H9 (cell line): ENCODE measurements at regions not wholly inside any gene's neighbourhood (a gene's known extent, or its start where the extent isn't known, plus 50 kb on each side); places are given as distances from the start of the nearest gene placed in this dataset.

ENCODE experiments used
- DNase-seq: peaks from one replicate; pipeline ENCODE4 v3.0.0-alpha.2; 2017
- H2AFZ ChIP-seq: one replicate; pipeline ENCODE4 v1.6.1; 2013; ENCODE audit warnings: mild to moderate bottlenecking, low read length, control low read depth, moderate library complexity
- H2AK5ac ChIP-seq: 2 replicates; pipeline ENCODE4 v1.6.1; 2013; ENCODE audit warnings: low read length, control low read depth, mixed read lengths; ENCODE audit not compliant: insufficient read length
- H2BK120ac ChIP-seq: one replicate; pipeline ENCODE4 v1.6.1; 2013; ENCODE audit warnings: low read depth, mild to moderate bottlenecking, low read length, control low read depth, inconsistent platforms; ENCODE audit not compliant: poor library complexity, severe bottlenecking
- H2BK12ac ChIP-seq: 2 replicates; pipeline ENCODE4 v1.6.1; 2013; ENCODE audit warnings: low read length, control low read depth, mixed read lengths, low read depth; ENCODE audit not compliant: insufficient read length
- H2BK15ac ChIP-seq: 2 replicates; pipeline ENCODE4 v1.6.1; 2013; ENCODE audit warnings: low read depth, low read length, control low read depth
- H2BK20ac ChIP-seq: one replicate; pipeline ENCODE4 v1.6.1; 2013; ENCODE audit warnings: low read depth, mild to moderate bottlenecking, low read length, control low read depth, inconsistent platforms; ENCODE audit not compliant: poor library complexity, severe bottlenecking
- H2BK5ac ChIP-seq: 2 replicates; pipeline ENCODE4 v1.6.1; 2013; ENCODE audit warnings: low read length, control low read depth, mixed read lengths; ENCODE audit not compliant: insufficient read length
- H3K14ac ChIP-seq: 2 replicates; pipeline ENCODE4 v1.6.1; 2013; ENCODE audit warnings: low read length, control low read depth; ENCODE audit not compliant: insufficient read depth
- H3K18ac ChIP-seq: 2 replicates; pipeline ENCODE4 v1.6.1; 2013; ENCODE audit warnings: low read depth, mild to moderate bottlenecking, mixed read lengths, low read length, control low read depth; ENCODE audit not compliant: insufficient read length
- H3K23ac ChIP-seq: 2 replicates; pipeline ENCODE4 v1.6.1; 2013; ENCODE audit warnings: low read length, control low read depth, mixed read lengths, low read depth; ENCODE audit not compliant: insufficient read length
- H3K23me2 ChIP-seq: 2 replicates; pipeline ENCODE4 v1.6.1; 2013; ENCODE audit warnings: low read depth, mild to moderate bottlenecking, mixed read lengths, low read length, control low read depth; ENCODE audit not compliant: insufficient read length, poor library complexity, severe bottlenecking
- H3K27ac ChIP-seq: 2 replicates; pipeline ENCODE4 v1.5.1; 2013; ENCODE audit warnings: low read length, control low read depth, mixed read lengths, low read depth; ENCODE audit not compliant: insufficient read length
- H3K27me3 ChIP-seq: 2 replicates; pipeline ENCODE4 v1.6.1; 2013; ENCODE audit warnings: low read length, control low read depth, inconsistent platforms; ENCODE audit not compliant: insufficient read depth
- H3K4ac ChIP-seq: 2 replicates; pipeline ENCODE4 v1.6.1; 2013; ENCODE audit warnings: low read depth, mild to moderate bottlenecking, control low read depth, inconsistent platforms, low read length, moderate library complexity
- H3K4me1 ChIP-seq: 2 replicates; pipeline ENCODE4 v1.6.1; 2013; ENCODE audit warnings: low read length, control low read depth, inconsistent platforms; ENCODE audit not compliant: insufficient read depth
- H3K4me2 ChIP-seq: 2 replicates; pipeline ENCODE4 v1.6.1; 2013; ENCODE audit warnings: low read length, control low read depth, mixed read lengths; ENCODE audit not compliant: insufficient read length, insufficient read depth
- H3K56ac ChIP-seq: 2 replicates; pipeline ENCODE4 v1.6.1; 2013; ENCODE audit warnings: low read depth, mild to moderate bottlenecking, mixed read lengths, low read length, control low read depth; ENCODE audit not compliant: insufficient read length
- H3K79me1 ChIP-seq: 2 replicates; pipeline ENCODE4 v1.6.1; 2013; ENCODE audit warnings: low read depth, mild to moderate bottlenecking, moderate library complexity, low read length, control low read depth, inconsistent platforms; ENCODE audit not compliant: insufficient read depth, poor library complexity, severe bottlenecking
- H3K79me2 ChIP-seq: 2 replicates; pipeline ENCODE4 v1.6.1; 2013; ENCODE audit warnings: low read length, control low read depth, inconsistent platforms; ENCODE audit not compliant: insufficient read depth
- H3K9ac ChIP-seq: 2 replicates; pipeline ENCODE4 v1.6.1; 2013; ENCODE audit warnings: low read length, control low read depth, mixed read lengths; ENCODE audit not compliant: insufficient read length; ENCODE audit errors: extremely low read depth
- H3K9me3 ChIP-seq: one replicate; pipeline ENCODE4 v1.6.1; 2013; ENCODE audit warnings: low read depth, low read length, inconsistent platforms; ENCODE audit not compliant: control insufficient read depth
- H3T11ph ChIP-seq: one replicate; pipeline ENCODE4 v1.6.1; 2013; ENCODE audit warnings: mild to moderate bottlenecking, low read length, control low read depth, inconsistent platforms
- H4K20me1 ChIP-seq: one replicate; pipeline ENCODE4 v1.6.1; 2013; ENCODE audit not compliant: control insufficient read depth, insufficient read length, insufficient read depth
- H4K5ac ChIP-seq: 2 replicates; pipeline ENCODE4 v1.6.1; 2013; ENCODE audit warnings: low read depth, mild to moderate bottlenecking, mixed read lengths, low read length, control low read depth; ENCODE audit not compliant: insufficient read length
- H4K8ac ChIP-seq: replicated peaks from 2 replicates; pipeline ENCODE4 v1.6.1; 2013; ENCODE audit warnings: low read length, control low read depth, mixed read lengths, low read depth; ENCODE audit not compliant: insufficient read length
- H4K91ac ChIP-seq: 2 replicates; pipeline ENCODE4 v1.6.1; 2013; ENCODE audit warnings: low read depth, mild to moderate bottlenecking, moderate library complexity, mixed read lengths, low read length, control low read depth; ENCODE audit not compliant: insufficient read length
- H3K27ac Mint-ChIP-seq, 3 experiments: 2 replicates in 2 of 3; 3 replicates in 1 of 3; pipeline ENCODE4 v1.8.0; 2020 to 2021; ENCODE audit warnings: mixed read lengths in 3 of 3, mild to moderate bottlenecking in 1 of 3, moderate library complexity in 1 of 3
- H3K27me3 Mint-ChIP-seq: 2 replicates; pipeline ENCODE4 v1.8.0; 2021; ENCODE audit warnings: low read depth, mild to moderate bottlenecking, moderate library complexity, mixed read lengths
- H3K36me3 Mint-ChIP-seq, 3 experiments: 2 replicates in 2 of 3; 3 replicates in 1 of 3; pipeline ENCODE4 v1.8.0; 2020 to 2021; ENCODE audit warnings: low read depth in 3 of 3, mixed read lengths in 3 of 3; ENCODE audit not compliant: insufficient read depth in 1 of 3
- H3K4me1 Mint-ChIP-seq, 2 experiments: 2 replicates each; pipeline ENCODE4 v1.8.0; 2020; ENCODE audit warnings: mixed read lengths in 2 of 2
- H3K4me3 Mint-ChIP-seq, 2 experiments: 2 replicates in 1 of 2; 3 replicates in 1 of 2; pipeline ENCODE4 v1.8.0; 2020 to 2021; ENCODE audit warnings: mild to moderate bottlenecking in 2 of 2, mixed read lengths in 2 of 2, moderate library complexity in 1 of 2
- H3K9me3 Mint-ChIP-seq, 2 experiments: 2 replicates in 1 of 2; 3 replicates in 1 of 2; pipeline ENCODE4 v1.8.0; 2020; ENCODE audit warnings: mild to moderate bottlenecking in 2 of 2, mixed read lengths in 2 of 2, moderate library complexity in 1 of 2
- WGBS: extraction: QIAGEN DNeasy Blood & Tissue Kit; methylation state at CpG from one replicate; pipeline ENCODE4 v1.1.7; 2013; ENCODE audit warnings: missing lambda C conversion rate, low lambda C conversion rate, mixed read lengths; ENCODE audit not compliant: insufficient read length; ENCODE audit errors: extremely low coverage; 5-methylcytosine and 5-hydroxymethylcytosine counted together
- TF ChIP-seq, protein P1 (sequence below): fragments of 200-600 bp; sonication (generic); conservative IDR thresholded peaks from 3 replicates; pipeline ENCODE4 v1.8.0; 2021; ENCODE audit warnings: antibody characterized with exemption, mild to moderate bottlenecking

DNA sequence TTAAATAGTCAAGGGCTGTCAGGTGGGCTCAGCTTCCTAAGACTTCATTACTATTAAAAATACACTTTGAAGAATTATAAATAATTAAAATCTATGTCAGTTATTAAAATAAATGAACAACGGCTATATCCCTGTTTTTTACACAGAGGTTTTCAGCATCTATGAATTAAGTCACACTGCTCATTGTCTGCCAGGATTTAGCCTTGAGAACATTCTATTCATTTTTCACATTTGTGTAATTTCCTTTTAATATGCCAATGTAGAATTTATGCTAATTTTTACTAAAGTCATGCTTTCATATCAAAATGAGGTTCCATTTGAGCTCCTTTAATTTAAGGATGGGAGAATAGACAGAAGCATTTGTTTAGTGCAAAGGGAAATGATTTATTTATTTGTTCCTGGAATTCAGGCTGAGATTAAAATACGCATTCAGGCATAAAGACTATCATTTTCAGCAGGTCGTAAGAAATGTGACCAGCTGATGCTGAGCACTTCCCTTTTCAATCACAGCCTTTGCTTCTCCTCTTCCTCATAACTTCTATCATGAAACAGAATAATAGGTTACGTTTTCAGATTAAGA, 345.1 kb downstream of the MFSD1 start:
- WGBS, result no CpG with 5 or more reads among the region's 4 CpGs
- no peaks in the 10 kb centered on the region for H3K27me3 ChIP-seq

More for the DNA sequence above, 345.1 kb downstream of the MFSD1 start:
- H2BK5ac ChIP-seq, result no peak overlapping the region
- H3K79me1 ChIP-seq, result no peaks in the 10 kb centered on the region
- H4K20me1 ChIP-seq, result no peaks in the 10 kb centered on the region
- H2BK120ac ChIP-seq, result no peak overlapping the region
- no peak for DNase-seq
- no peak overlapping the region for H3K56ac ChIP-seq
- Mint-ChIP-seq H3K27ac (no peak overlapping the region), H3K4me3 (no peak overlapping the region), H3K27me3 (no peaks in the 10 kb centered on the region; the same call in 1 of the 2 replicates), H3K4me1 (peaks cover 11 to 27% of the 10 kb centered on the region in 2 experiments), H3K36me3 (no peaks in the 10 kb centered on the region), H3K9me3 (no peaks in the 10 kb centered on the region)
- no peak overlapping the region for H2AK5ac ChIP-seq
- no peak overlapping the region for H3K14ac ChIP-seq
- H2BK12ac ChIP-seq, result no peak overlapping the region
- no peak overlapping the region for H2BK20ac ChIP-seq
- H2AFZ ChIP-seq, result no peak overlapping the region
- no peak overlapping the region for H3K18ac ChIP-seq
- no peaks in the 10 kb centered on the region for H3K23me2 ChIP-seq
- H4K91ac ChIP-seq, result no peak overlapping the region
- no peak overlapping the region for H4K8ac ChIP-seq
- H3K23ac ChIP-seq, result no peak overlapping the region
- H3K9ac ChIP-seq, result no peak overlapping the region
- H3K9me3 ChIP-seq, result no peaks in the 10 kb centered on the region
- no peak overlapping the region for H3K4me2 ChIP-seq
- H4K5ac ChIP-seq, result no peak overlapping the region
- no peak overlapping the region for H2BK15ac ChIP-seq
- no peak overlapping the region for H3K27ac ChIP-seq
- no peak overlapping the region for H3K4ac ChIP-seq
- no peaks in the 10 kb centered on the region for H3K79me2 ChIP-seq
- no peaks in the 10 kb centered on the region; the same call in none of the 2 replicates for H3K4me1 ChIP-seq
- TF ChIP-seq, protein P1, sequence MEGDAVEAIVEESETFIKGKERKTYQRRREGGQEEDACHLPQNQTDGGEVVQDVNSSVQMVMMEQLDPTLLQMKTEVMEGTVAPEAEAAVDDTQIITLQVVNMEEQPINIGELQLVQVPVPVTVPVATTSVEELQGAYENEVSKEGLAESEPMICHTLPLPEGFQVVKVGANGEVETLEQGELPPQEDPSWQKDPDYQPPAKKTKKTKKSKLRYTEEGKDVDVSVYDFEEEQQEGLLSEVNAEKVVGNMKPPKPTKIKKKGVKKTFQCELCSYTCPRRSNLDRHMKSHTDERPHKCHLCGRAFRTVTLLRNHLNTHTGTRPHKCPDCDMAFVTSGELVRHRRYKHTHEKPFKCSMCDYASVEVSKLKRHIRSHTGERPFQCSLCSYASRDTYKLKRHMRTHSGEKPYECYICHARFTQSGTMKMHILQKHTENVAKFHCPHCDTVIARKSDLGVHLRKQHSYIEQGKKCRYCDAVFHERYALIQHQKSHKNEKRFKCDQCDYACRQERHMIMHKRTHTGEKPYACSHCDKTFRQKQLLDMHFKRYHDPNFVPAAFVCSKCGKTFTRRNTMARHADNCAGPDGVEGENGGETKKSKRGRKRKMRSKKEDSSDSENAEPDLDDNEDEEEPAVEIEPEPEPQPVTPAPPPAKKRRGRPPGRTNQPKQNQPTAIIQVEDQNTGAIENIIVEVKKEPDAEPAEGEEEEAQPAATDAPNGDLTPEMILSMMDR, result no peak
- no peak overlapping the region for H3T11ph ChIP-seq
